Upper lobe of left lung (tissue), 4 donors: ENCODE measurements at regions not wholly inside any gene's neighbourhood (a gene's known extent, or its start where the extent isn't known, plus 50 kb on each side); places are given as distances from the start of the nearest gene placed in this dataset.

Experiments used
- CTCF ChIP-seq, 6 experiments: fragments of 450-650 bp in 4 of 6; fragments of 200-600 bp in 2 of 6; sonication (generic) in 2 of 6; IDR thresholded peaks; one replicate each; pipeline ENCODE4 v1.5.1; 2016 to 2019; ENCODE audit warnings: antibody characterized with exemption in 6 of 6
- POLR2A ChIP-seq, 4 donors: fragments of 450-650 bp; IDR thresholded peaks; one replicate each; pipeline ENCODE4 v1.5.1; 2016 to 2017; ENCODE audit warnings: antibody characterized with exemption in 4 of 4, mild to moderate bottlenecking in 2 of 4
- POLR2AphosphoS5 ChIP-seq, 2 donors: sonication (generic); formaldehyde crosslinking; IDR thresholded peaks; one replicate each; pipeline ENCODE4 v1.5.1; 2017; ENCODE audit warnings: antibody characterized with exemption in 2 of 2

DNA sequence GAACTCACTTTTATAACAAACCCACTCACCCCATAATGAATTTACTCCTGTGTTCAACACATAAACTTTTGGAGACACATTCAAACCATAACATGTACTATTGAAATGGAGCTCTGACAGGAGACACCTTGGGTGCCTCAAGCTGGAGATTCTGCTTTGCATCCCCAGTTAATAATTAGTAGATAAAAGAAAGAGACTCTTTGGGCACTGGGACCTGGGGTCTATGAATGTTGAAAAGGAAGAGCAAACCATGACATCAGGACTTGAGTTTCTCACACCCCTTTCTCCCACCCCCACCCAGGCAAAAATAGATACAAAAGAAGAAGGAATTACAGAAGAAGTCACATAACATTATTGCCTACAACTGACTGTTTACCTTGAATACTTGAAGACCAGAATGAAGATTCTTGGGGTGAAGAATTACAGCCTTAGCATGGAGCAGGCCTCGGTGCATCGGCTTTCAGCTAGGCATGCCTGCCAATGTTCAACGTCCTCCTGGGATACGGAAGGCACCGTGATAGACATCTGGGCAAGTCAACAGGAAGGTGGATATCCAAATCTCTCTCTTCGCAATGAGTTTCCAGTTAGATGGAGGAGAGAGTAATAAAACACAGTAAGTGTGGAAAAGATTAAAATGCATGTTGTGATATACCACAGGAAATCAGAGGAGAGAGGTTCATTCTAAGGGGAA lies 316.0 kb downstream of the TRIML1 start:
- TF ChIP-seq POLR2A (IDR thresholded peaks at IDR 0.05), result no peak
- no peak for TF ChIP-seq CTCF (IDR thresholded peaks at IDR 0.05)
- TF ChIP-seq POLR2AphosphoS5 (IDR thresholded peaks at IDR 0.05), result no peak
